GM12872 (cell line): ENCODE measurements at regions not wholly inside any gene's neighbourhood (a gene's known extent, or its start where the extent isn't known, plus 50 kb on each side); places are given as distances from the start of the nearest gene placed in this dataset.

Experiments
- TF ChIP-seq, protein P1 (sequence below): IDR thresholded peaks from 3 replicates; pipeline ENCODE4 v1.5.1; 2011; ENCODE audit warnings: low read depth, mild to moderate bottlenecking, low read length, moderate library complexity; ENCODE audit not compliant: insufficient read depth

DNA sequence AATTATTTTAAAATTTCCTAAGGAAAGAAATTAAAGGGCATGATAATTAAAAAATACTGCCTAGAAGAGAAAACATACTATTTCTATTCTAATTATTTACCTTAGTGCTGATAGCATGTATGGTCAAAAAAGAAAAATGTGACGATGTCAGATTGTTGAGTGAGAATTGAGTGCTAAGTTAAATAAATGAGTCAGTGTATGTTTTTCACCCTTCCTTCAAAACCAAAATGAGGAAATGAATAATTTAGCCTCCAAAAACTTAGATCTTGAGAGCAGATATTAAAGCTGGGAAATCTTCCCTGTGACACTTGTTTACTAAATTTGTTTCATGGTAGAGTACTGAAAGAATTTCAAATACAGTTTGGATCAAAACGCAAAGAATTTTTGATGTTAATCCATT is 58.6 kb upstream of the NYAP2 start:
- TF ChIP-seq, protein P1, sequence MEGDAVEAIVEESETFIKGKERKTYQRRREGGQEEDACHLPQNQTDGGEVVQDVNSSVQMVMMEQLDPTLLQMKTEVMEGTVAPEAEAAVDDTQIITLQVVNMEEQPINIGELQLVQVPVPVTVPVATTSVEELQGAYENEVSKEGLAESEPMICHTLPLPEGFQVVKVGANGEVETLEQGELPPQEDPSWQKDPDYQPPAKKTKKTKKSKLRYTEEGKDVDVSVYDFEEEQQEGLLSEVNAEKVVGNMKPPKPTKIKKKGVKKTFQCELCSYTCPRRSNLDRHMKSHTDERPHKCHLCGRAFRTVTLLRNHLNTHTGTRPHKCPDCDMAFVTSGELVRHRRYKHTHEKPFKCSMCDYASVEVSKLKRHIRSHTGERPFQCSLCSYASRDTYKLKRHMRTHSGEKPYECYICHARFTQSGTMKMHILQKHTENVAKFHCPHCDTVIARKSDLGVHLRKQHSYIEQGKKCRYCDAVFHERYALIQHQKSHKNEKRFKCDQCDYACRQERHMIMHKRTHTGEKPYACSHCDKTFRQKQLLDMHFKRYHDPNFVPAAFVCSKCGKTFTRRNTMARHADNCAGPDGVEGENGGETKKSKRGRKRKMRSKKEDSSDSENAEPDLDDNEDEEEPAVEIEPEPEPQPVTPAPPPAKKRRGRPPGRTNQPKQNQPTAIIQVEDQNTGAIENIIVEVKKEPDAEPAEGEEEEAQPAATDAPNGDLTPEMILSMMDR, result no peak

DNA sequence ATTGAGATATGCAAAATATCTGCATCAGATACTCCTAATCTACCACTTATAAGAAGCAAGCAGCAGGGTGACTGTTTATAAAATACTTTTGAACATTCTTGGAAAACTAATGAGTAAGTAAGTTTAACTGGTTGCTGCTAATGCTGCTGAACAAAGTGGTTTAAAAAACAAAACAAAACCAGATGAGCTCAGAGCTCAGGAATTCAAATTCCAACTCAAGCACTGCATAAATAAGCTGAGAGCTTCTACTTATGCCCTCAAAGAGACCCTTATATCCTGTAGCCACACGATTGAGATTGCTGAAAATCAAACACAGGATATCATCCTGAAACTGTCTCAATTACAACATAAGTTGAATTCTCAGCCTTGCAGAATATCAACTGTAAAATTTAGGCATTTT is 62.3 kb upstream of the NYAP2 start:
- TF ChIP-seq, protein P1, result no peak

DNA sequence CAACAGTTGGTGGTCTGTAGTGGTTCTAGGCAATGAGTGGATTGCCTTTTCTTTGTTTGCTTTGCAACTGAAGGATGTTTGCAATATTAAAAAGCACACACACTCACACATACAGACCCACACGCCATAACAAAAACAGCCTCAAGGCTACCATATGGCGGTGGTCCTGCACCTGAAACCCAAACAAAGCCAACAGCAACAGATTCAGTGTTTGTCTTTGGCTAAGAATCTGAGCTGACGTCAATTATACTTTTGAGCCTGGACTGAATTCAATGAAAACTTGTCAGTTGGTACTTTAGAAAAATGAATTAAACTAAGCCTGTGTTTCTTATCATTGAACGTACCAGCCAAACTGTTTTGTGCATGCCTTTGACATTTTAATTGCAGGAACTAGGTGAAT is 65.0 kb upstream of the NYAP2 start:
- TF ChIP-seq, protein P1, result no peak

DNA sequence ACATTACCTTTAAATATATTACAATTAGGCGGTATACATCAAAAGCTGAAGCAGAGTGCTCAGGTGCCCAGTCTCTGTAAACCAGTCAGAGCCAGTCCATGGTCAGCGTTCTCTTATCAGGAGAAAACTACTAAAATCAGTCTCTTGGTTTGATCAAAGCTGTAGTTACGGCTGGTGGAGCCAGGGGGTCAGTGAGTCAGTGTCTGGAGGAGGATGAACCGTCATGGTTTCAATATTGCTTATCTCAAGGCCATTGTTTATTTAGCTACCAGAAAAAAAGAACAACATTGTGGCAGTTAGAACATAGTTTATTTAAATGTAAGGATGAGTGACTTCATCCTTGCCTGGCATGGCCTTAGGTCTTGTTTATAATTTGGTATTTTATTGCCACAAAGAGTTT is 71.3 kb upstream of the NYAP2 start:
- TF ChIP-seq, protein P1, result no peak

DNA sequence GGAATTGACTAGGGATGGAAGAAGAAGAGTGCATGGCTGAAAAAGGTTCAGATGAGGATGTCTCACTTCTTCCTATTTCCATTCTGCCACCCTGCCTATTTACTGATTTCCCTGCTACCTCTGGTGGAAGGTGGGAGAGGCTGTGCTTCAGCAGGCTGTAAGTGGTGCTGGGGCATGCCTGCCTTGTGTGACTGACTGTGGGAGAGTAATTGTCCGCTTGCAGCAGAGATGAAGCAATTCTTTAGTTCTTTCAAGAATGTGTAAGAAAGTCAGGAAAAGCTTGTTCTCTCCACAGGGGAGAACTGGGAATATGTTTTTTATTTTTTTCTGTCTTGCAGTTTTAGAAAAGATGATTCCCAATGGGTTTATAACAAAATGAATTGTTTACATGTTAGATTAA is 72.5 kb upstream of the NYAP2 start:
- TF ChIP-seq, protein P1, result no peak

DNA sequence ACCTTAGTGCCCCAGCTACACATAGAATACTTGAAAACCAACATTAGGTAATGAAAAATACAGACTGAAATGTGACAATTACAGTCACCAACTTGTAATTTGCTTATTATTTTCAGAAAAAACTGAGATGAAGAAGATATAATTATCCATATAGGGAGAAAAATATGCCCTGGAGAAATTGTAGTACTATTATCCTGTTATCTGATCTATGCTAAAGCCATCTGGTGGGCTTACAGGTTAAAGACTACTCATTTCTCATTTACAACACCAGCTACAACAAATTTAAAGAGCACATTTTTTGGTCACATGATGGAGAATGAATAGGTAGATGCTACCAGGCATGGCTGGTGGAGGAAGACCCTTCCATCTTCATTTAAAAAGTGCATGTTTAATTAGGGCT is 79.6 kb upstream of the NYAP2 start:
- TF ChIP-seq, protein P1, result no peak

DNA sequence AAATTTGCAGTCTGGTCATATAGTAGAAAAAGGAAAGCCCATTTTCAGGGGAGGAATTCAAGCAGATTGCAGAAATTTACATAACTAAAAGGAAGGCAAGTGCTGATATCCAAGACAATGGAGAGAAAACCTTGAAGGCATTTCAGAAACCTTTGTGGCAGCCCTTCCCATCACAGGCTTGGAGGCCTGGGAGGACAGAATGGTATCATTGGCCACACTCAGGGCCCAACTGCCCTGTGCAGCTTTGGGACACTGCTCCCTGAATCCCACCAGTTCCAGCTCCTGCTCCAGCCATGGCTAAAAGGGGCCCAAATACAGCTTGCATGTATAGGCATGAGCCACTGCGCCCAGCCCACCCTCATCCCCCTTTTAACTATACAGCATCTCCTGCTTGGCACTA is 81.1 kb upstream of the NYAP2 start:
- TF ChIP-seq, protein P1, result no peak

DNA sequence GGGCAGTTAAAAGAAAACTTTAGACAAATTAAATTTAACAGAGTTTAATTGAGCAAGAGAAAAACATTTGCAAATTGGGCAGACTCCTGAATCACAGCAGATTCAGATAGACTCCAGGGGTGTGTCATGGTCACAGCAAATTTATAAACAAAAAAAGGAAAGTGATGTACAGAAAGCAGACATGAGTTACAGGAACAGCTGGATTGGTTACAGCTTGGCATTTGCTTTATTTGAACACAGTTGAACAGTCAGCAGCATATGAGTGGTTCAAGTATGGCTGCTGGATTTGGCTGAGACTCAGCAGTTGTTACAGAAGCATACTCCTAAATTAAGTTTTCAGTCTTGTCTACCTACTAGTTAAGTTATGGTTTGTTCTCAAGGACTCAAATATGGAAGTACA is 82.3 kb upstream of the NYAP2 start:
- TF ChIP-seq, protein P1, result no peak
